CMK (cell line): ENCODE measurements at regions not wholly inside any gene's neighbourhood (a gene's known extent, or its start where the extent isn't known, plus 50 kb on each side); places are given as distances from the start of the nearest gene placed in this dataset.
"Not testable (repeated sequence)": the region's sequence is repeated elsewhere in the genome, so short reads cannot be mapped to it uniquely, and the experiment has no call there.

Experiments used
- DNase-seq: peaks from one replicate; pipeline ENCODE4 v3.0.0-alpha.2; 2010; ENCODE audit warnings: low read depth

DNA sequence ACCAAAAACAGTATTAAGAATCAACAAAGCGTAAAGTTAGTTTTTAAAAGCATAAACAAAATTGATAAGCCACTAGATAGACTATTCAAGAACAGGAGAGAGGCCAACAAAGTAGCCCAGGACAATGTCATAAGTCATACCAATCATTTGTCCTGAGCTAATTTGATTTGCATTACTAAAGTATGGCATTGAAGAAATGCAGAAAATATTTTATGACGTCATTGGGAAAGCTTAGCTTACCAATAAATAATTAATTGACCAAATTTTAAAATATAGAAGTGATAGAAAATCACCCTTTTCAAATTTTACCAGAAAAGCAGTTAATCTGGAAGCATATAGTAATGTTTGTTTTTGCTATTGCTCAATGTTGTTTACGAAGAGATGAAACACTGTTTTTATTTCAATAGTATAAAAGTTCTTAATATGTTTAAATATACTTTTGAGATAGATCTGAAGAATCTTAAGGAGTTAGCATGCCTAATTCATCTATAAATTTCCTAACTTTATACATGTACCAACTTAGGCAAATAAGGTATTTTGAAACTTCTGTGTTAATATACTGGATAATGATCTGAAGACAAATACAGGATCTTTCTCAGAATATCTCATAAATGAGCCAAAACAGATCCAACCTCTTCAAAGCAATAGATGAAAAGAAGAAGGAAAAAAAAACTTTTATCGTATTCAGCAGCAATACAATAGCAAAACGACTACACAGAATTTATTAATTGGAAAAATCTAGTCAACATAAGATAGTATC, 1118.5 kb downstream of the SLC16A7 start:
- no peak for DNase-seq

GRCh38 chr12:60724475-60724874, 1128.6 kb downstream of the SLC16A7 start:
- no peak for DNase-seq

GRCh38 chr12:60724984-60725383, 1129.2 kb downstream of the SLC16A7 start:
- DNase-seq = no peak

DNA sequence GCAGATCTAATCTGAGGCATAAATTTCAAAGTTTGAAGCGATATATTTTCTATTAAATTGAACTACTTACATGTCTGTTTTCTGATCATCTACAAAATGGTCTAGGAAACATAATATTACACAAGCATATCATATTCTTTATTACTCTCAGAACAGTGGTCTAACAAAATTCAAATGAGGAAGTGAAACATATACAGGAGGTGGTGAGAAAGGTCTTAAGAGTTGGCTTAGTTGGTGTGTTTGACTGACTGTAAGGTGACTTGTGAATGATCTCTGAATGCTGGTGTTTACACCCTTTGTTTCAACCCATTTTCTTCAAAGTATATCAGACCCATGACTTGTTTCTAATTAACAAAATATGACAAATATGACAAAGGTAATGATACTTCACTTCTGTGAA, 1156.8 kb downstream of the SLC16A7 start:
- no peak for DNase-seq

DNA sequence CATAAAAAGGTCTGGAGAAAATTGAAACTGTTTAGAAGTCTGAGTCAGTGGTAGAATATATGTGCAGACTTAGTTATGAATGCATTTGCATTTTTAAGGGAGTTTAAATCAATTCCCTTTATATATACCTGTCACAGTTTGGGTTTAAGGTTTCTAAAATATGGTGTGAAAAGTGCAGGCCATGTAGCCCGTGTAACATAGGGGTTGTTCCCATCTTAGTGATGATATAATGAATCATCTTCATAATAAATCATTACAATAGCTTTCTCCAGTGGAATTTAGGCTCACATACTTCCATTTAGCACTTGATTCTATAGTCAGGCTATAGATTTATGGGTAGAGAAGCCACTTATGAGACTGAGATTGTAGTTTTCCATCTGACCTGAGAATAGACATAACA, 1162.4 kb downstream of the SLC16A7 start:
- no peak for DNase-seq

GRCh38 chr12:60760965-60761364, 1165.1 kb downstream of the SLC16A7 start:
- DNase-seq = no peak

DNA sequence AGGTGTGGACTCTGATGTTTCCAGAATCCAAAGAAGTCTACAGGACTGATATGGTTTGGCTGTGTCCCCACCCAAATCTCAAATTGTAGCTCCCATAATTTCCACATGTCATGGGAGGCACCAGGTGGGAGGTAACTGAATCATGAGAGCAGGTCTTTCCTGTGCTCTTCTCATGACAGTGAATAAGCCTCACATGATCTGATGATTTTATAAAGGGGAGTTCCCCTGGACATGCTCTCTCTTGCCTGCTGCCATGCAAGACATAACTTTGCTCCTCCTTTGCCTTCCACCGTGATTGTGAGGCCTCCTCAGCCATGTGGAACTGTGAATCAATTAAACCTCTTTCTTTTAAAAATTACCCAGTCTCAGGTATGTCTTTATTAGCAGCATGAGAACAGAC, 1205.3 kb downstream of the SLC16A7 start:
- DNase-seq = not testable (repeated sequence)

DNA sequence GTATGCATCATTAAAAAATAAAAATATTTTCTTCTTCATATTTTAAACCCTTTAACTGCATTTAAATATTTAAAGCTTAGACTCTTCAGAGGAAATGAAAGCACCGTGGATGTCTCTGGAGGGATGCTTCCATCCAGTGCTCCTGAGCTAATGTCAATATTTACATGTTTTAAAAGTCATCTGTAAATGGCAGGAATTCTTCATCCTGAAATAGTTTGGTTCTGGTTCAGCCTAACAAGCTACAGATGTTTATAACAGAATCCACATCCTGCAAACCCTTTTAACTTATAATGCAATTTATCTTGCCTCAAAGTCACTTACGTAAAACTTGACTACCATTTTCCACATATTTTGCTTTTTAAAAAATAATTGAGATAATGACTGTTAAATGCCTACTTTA, 1207.3 kb downstream of the SLC16A7 start:
- no peak for DNase-seq

GRCh38 chr12:60805364-60805763, 1209.5 kb downstream of the SLC16A7 start:
- no peak for DNase-seq

DNA sequence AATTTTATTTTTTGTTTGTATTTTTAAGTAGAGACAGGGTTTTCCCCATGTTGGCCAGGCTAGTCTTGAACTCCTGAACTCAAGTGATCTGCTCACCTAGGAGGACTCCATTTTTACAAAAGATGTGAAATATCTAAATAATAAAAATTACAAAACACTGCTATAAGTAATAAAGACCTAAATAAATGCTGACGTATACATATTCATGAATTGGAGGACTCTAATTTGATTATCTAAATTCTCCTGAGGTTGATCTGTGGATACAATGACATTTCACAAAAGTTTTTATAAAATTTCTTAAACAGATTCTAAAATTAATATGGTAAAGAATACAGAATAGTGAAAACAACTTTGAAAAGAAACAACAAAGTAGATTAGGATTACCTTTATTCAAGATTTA, 1224.0 kb downstream of the SLC16A7 start:
- no peak for DNase-seq

- no peak for DNase-seq
Measured at GRCh38 chr12:60822580-60822979, 1226.8 kb downstream of the SLC16A7 start.

DNA sequence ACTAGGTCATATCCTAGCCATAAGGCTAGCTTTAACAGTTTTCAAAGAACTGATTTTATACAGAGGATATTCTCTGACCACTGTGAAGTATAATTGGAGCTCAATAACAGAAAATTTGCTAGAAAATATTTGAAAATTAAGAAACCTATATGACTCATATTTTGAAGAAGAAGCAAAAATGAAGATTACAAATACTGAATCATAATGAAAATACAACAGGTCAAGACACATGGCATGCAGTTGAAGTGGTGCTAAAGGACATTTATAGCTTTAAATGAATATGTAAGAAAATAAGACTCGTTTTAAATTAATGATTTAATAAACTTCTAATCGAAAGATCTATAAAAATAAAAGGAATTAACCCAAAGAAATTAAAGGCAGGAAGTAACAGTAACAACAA, 1234.6 kb downstream of the SLC16A7 start:
- no peak for DNase-seq

DNA sequence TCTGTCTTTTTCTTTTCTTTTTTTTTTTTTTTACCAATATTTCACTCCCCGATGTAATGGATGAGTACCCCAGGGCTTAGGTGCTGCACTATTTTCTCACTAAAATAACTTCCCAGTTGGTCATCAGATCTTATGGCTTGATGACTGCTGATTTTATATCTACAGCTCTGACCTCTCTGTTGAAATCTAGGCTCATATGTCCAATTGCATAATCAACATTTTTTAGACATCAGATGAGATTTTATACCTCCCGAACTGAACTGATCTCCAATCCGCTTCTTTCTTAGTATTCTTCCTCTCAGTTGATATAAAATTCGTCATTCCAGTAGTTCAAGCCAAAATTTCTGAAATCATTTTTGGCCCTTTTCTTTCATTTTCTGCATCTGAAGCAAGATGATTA, 1236.5 kb downstream of the SLC16A7 start:
- no peak for DNase-seq

- DNase-seq = no peak
Measured at GRCh38 chr12:60834372-60834771, 1238.5 kb downstream of the SLC16A7 start.

DNA sequence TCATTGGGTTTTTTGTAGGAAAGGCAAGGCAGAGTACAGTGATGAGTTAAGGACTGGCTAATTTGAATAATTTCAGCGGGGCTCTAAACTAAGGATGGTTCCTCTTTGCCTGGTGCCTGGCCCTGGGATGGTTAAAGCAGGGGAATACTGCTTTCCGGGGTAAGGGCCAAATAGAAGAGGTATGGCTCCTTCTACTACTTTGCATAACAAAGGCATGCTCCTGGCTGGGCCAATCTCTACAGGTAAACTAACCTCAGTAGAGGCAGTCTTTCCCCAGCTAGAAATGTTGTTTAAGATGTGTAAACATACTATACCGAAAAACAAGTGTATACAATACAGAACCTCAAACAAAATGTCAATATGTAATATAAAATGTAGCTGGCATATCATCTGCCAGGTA, 1239.0 kb downstream of the SLC16A7 start:
- DNase-seq = no peak

DNA sequence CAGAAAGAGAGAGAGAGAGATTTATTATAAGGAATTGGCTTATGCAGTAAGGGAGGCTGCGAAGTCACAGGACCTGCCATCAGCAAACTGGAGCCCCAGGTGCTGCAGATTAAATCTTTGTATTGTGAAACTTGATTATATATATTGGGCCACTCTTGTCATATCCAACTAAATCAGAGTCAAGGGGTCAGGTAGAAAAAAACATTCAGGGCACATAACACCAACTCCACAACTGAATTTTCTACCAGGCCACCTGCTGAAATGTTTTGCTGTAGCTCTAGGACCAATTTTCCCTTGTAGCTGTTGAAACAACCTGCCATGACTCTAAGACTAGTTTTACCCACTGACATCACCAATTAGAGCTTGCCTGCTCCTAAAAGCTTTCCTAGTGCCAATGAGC, 1240.8 kb downstream of the SLC16A7 start:
- DNase-seq = no peak

DNA sequence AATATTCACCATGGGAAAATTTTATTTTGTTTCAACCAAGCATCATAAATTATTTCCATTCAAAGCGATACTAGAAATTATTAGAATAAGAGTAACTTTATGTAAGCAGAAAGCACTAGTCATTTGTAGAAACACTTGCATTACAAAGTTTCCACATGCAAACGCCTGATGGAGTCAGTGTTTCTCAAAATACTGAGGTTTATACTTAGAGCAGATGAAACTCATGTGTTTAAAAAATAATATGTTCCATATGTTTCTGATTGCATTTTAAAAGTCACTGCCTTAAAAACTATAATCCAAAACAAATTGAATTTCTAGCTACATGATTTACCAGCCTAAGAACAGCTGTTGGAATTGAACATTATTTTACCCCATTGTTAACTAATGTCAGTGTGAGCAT, 1246.4 kb downstream of the SLC16A7 start:
- DNase-seq = no peak

GRCh38 chr12:60844101-60844500, 1248.3 kb downstream of the SLC16A7 start:
- DNase-seq = no peak

DNA sequence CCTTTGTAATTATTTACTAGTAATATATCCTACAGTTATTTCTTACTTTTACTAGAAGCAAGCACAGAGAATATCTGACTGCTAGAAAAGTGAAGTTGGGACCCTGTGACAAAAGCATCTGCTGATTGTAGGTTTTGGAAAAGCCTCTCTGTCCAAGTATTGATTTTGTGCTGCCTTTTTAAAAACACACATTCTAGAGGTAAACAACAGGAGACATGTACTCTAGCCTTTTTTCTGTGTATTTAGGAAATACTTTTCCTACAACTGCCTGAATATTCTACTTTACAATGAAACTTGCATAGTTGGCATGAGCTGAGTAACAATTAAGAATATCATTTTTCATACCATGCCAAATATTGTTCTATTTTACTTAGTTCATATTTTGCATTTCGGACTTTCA, 1249.0 kb downstream of the SLC16A7 start:
- no peak for DNase-seq

- no peak for DNase-seq
Measured at GRCh38 chr12:60845696-60846095, 1249.9 kb downstream of the SLC16A7 start.

GRCh38 chr12:60847281-60847680, 1251.5 kb downstream of the SLC16A7 start:
- DNase-seq = no peak

DNA sequence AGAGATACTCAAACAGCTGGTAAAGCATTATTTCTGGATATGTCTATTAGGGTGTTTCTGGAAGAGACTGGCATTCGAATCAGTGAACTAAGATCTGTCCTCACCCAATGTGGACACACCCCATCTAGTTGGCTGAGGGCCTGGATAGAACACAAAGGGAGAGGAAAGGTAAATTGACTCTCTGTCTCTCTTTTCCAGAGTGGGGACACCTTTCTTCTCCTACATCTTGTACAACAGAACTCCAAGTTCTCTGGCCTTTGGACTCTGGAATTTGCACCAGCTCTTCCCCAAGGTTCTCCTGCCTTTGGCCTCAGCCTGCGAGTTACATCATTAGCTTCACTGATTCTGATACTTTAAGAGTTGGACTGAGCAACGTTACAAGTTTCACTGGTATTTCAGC, 1253.9 kb downstream of the SLC16A7 start:
- no peak for DNase-seq

DNA sequence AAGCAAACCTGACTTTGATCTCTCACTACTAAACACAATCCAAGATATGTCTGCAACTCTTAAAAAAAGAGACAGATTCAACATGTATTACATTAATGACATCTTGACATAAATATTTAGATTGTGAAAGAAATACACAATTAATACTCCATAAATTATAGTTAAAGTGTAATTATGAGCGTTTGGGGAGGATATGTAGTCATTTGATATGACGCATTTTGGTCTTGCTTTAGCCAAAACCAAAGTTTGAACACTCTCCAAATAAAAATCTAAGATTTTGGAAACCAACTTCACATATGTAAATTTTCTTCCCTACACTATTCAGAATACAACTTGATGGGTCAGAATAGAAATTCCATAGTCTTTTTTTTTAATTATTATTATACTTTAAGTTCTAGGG, 1257.6 kb downstream of the SLC16A7 start:
- no peak for DNase-seq

DNA sequence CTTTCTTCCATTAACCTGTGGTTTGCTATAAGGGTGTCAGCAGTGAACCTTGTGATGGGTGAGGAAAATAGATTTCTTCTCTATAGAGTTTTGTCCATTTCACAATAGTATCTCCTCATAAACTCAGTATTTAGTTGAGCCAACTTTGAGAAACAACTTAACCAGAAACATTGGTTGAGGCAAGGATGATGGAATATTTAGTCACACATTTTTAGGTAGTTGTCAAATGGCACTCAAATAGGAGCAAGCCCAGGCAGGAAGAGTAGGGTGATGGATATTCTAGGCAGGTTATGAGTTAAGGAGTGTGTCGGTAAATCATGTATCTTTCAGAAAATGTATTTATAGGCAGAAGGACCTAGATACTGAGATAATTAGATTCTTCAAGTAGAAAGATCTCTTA, 1267.6 kb downstream of the SLC16A7 start:
- DNase-seq = no peak

DNA sequence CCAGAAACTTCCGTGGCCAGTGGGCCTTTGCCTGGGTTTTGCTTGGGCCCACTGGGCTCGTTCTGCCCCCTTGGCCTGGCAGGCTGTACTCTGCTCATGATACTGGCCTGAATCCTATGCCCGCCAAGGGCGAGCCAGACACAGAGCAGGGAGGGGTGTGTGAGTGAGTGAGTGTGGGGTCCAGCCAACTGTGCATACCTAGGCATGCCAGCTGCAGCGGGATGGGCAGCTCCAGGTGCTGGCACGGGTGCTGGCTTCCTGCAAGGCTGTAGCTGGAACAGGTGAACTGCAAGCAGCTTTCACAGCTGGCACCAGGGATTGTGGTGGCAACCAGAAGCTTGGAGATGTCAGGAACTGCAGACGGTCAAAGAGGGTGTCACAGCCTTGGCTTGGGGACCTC, 1276.4 kb downstream of the SLC16A7 start:
- no peak for DNase-seq
